Stimulated activated CD8-positive, alpha-beta memory T cell treated with anti-CD3 and anti-CD28 coated beads, Interleukin-7, amount 100 ng/mL, for 1 hour (primary cell): ENCODE measurements at regions not wholly inside any gene's neighbourhood (a gene's known extent, or its start where the extent isn't known, plus 50 kb on each side); places are given as distances from the start of the nearest gene placed in this dataset.
"Not testable (repeated sequence)": the region's sequence is repeated elsewhere in the genome, so short reads cannot be mapped to it uniquely, and the experiment has no call there.

Source experiments
- DNase-seq, 2 donors: peaks; one replicate each; pipeline ENCODE4 v3.0.0-alpha.2; 2020; ENCODE audit warnings: low read depth in 2 of 2

DNA sequence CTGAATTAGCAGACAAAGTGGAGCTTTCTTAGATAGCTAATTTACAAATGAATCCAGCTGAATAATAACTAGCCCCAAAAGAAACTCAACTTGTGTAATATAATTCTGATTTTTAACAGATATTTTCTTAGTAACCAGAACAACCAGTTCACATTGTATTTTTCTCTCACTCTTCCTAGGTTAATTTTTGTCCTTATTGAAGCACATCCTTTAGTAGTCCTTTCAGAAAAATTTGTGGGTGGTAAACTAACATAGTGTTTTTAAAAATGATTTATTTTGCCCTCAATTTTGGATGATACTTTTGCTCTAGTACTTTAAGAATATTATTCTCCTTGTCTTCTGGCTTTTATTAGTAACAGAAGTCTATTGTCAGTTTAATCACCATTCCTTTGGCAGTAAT lies 190.6 kb upstream of the SLC39A10 start:
- DNase-seq = no peak

DNA sequence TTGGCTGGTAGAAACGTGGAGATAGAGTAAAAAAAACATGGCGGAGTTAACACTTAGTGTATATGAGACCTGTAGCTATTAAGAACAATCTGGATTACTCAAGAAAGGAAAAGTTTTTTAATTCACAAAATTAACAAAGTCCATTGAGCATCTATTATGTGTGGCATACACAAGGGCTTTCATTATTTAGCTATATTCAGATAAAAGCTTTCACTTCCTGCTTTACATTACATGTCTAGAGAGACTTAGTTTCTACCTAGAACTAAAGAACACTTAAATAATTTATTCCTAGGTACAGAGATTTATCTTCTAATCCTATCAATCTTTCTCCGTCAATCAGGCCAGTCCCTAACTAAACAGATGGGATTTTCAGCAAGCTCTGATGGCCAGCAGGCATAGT lies 196.0 kb upstream of the SLC39A10 start:
- no peak for DNase-seq

DNA sequence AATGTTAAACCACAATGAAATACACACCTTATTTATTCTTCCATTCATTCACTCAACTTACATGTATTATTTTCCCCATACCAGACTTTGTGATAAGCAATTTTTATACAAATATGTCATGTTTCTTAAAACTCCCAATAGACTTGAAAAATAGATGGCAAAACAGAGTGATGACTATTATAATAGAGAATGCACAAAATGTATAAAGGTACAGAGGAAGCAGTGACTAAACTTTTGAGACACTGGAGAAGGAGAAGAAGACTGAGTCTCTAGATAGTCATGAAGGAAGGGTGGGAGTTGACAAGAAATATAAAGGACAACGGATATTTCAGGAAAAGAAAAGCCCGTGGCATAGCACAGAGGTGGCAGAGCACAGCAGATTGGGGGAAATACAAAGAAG lies 198.1 kb upstream of the SLC39A10 start:
- DNase-seq = no peak

DNA sequence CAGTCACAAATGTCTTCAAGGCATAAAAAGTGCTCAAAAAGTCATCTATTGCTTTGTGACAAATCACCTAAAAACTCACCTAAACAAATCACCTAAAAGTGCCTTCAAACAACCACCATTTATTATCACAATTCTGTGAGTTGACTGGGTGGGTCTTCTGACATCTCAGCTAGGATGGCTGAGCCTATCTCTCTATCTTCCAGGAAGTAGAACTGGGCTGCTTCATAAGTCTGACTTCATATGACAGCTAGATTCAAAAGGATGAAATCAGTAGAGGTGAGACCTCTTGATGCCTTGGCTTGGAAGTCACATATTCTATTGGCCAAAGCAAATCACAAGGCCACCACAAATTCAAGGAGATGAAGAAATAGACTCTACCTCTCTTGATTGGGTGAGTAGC lies 199.2 kb upstream of the SLC39A10 start:
- no peak for DNase-seq

DNA sequence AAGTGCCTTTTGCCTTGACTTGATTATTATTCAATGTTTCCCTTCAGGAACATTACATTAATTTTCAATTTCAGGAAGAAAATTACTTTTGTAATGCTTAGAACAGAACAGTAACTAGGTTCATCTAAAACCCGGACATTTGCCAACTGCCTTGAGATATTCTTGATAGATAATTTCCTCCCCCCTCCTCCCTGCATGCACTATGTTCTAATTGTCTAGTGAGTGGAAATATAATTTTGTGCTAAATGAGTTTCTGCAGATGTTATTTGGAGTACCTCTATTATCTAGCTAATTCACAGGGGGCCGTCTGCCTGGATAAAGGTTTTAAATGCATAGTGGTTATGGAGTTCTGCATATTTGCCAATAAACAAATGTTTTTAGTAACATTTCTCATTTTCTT lies 200.3 kb upstream of the SLC39A10 start:
- no peak for DNase-seq

DNA sequence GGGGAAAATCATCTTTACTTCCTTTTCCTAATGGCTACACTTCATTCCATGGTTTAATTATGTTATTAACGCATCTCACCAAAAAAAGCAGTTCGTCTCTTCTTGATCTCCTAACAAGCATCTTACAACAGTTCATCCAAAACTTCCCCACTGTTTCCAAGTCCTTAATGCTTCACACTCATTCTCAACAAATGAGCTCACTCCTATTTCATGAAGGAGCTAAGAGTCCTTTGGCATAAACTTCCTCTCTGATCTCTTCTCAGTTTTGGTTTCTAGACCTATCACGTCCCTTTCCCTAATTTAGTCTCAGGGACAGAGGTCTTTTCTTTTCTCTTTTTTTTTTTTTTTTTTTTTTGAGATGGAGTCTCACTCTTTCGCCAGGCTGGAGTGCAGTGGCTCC lies 205.9 kb upstream of the SLC39A10 start:
- no peak for DNase-seq

DNA sequence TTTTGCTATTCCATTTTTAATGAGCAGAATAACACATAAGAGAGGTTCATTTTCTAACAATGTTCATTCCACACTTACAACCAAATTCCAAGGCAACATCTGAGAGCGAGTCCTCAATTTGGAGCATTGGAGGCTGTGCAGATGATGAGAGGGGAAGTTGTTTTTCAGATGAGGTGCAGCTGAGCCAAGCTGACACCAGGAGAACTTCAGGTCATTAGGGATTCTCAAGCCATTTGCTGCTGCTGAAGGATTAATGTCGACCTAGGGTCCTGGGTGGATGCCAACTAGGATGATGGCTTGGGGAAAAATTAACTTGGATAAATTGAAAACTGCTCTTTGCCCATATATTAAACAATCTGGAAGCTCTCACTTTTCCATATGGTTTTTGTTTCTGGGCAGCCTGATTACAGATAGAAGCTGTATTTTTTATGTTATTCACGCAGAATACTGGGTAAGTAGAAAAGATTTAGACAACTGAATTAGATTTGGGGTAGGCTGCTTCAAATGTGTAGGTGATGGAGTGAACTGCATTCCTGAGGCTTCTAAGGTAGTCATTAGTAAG lies 206.4 kb upstream of the SLC39A10 start:
- DNase-seq = no peak

DNA sequence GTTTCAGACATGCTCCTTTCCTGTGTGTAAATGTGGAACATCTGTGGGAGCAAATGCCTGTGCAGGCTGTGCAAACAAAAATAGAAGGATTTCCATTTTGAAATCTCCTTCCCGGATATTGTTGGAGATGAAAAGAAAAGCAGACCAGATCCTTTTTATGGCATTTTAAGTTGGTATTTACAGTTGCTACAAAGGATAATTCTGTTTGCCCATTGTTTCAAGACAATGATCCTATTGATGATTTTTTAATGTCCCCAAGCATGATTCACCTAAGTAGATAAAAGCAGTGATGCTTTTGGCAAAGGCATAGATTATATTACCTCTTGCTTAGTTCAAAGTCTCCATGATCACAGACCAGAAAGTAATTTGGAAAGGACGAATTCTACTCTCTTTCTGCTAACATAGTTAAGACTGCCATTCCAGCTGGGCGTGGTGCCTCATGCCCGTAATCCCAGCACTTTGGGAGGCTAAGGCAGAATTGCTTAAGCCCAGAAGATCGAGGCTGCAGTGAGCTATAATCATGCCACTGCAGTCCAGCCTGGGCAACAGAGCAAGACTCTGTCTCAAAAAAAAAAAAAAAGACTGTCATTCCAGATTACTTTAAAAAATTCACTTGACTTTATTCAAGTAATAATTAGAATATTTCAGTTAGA lies 209.6 kb upstream of the SLC39A10 start:
- DNase-seq = no peak

DNA sequence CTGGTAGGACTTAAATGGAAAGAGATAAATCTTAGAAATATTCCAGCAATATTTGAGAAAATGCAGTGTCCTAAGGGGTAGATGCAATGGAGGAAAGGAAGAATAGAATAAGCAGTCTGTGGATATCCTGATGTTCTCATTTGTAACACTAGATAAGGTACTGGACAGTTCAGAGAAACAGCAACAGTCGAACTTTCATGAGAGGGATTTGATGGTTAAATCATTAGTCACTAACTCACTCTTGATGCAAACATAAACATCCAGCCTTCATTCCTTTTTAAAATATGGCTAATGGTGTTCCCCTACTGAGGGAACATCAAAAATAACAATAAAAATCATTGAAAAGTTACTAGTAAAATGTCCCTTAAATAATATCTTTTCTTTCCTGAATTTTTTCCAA lies 211.4 kb upstream of the SLC39A10 start:
- no peak for DNase-seq

DNA sequence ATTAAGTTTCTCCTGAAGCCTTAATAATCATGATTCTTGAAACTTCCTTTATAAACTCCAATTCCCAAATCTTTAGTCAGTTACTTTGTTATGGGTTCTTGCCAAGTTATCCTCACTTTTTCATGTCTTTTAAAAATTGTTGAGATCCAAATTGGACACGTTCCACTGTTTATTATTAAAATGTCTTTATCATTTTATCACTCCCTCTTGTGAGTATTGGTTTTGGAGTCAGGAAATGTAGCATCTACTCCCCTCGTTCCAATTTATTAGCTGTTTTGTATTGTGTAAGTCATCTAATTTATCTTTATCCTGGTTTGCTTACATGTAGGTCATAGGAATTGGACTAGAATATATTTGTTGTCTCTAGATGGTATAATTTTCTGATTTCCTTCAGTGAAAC lies 213.1 kb upstream of the SLC39A10 start:
- DNase-seq = no peak

DNA sequence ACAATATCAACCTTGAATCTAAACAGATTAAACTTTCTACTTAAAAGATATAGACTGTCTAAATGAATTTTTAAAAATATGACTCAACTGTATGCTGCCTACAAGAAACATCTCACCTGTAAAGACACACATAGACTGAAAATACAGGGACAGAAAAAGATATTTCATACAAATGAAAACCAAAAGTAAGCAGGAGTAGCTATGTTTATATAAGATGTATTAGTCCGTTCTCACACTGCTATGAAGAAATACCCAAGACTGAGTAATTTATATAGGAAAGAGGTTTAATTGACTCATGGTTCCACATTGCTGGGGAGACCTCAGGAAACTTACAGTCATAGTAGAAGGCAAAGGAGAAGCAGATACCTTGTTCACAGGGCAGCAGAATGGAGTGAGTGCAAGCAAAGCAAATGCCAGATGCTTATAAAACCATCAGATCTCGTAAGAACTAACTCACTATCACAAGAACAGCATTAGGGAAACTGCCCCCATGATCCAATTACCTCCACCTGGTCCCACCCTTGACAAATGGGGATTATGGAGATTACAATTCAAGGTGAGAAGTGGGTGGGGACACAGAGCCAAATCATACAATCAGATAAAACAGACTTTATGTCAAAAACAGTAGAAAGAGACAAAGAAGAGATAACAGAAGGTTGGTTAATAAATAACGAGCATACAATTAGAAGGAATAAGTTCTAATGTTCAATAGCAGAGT lies 214.4 kb upstream of the SLC39A10 start:
- DNase-seq = no peak

DNA sequence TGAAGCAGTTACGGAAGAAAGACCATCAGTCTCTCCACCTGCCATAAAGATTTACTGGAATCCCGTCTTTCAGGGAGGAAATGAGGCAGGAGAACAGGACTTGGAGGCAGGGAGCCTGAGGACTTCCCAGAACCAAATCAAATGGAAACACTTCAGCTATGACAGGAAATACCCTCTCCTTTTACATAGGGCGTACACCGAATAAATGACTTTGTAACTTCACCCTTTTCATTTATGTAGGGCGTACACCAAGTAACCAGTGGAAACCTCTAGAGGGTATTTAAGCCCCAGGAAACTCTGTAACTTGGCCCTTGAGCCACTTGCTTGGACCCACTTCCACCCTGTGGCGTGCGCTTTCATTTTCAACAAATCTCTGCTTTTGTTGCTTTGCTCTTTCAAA lies 218.3 kb upstream of the SLC39A10 start:
- DNase-seq = no peak

DNA sequence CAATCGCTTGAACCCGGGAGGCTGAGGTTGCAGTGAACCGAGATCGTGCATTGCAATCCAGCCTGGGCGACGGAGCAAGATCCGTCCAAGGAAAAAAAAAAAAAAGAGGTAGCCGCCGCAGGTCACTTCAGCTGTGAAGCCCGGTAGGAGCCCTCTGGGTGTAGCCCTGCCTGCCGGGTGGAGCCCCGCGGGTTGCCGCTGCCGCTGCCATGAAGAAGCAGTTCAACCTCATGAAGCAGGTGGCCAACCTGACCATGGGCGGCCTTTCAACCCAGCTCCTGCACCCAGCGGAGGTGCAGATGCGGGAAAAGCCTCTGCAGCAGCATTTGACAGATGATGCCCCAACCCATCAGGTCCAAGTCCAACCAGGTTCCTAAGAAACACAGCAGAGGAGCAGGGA lies 219.5 kb upstream of the SLC39A10 start:
- DNase-seq = no peak

DNA sequence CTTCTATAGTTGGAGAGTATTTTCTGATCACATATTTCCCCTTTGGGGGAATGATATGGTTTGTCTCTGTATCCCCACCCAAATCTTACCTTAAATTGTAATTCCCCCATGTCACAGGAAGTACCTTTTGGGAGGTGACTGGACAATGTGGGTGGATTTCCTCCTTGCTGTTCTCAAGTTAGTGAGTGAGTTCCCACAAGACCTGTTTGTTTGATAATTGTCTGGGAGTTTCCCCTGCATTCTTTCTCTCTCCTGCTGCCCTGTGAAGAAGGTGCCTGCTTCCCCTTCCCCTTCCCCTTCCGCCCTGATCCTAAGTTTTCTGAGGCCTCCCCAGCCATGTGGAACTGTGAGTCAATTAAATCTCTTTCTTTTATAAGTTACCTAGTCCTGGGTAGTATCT lies 222.7 kb upstream of the SLC39A10 start:
- no peak for DNase-seq

DNA sequence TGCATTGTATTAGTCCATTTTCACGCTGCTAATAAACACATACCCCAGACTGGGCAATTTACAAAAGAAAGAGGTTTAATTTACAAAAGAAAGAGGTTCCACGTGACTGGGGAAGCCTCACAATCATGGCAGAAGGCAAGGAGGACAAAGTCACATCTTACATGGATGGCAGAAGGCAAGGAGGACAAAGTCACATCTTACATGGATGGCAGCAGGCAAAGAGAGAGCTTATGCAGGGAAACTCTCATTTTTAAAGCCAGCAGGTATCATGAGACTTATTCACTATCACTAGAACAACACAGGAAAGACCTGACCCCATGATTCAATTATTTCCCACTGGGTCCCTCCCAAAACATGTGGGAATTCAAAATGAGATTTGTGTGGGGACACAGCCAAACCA lies 223.3 kb upstream of the SLC39A10 start:
- not testable (repeated sequence) for DNase-seq

DNA sequence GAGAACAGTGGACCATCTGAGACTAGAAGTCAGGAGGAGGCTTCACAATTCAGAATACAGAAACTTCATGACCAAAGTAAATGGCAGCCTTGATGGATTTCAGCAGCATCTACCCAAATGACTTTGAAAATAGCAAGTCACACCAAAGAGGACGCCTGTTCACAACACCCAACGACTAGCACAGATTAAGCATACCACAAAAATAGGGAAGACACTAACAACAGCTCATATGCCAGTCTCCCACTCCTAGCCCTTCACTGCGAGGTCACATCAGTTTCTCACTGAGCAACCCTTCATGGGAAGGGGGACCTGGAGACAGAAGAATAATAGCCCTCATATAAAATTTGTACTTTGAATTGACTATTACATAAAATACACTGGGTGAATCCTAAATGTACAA lies 228.4 kb upstream of the SLC39A10 start:
- DNase-seq = no peak

DNA sequence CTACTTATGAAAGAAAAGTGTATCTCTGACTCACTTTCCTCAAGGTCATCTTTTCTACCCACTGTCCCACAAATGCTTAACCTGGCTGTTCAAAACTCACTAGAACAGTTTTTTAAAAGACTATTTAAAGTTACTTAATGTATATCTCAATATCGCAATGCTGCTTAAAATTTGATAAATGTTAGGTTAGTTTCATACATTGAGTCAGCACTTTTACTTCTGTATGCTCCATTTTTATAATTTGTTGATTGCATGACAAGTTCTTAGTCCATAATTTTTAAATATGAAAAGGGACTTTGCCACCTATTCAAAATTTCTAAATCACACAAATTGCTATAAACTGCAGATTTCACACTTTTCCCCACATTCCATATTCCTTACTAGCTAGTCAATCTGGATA lies 231.7 kb upstream of the SLC39A10 start:
- no peak for DNase-seq

DNA sequence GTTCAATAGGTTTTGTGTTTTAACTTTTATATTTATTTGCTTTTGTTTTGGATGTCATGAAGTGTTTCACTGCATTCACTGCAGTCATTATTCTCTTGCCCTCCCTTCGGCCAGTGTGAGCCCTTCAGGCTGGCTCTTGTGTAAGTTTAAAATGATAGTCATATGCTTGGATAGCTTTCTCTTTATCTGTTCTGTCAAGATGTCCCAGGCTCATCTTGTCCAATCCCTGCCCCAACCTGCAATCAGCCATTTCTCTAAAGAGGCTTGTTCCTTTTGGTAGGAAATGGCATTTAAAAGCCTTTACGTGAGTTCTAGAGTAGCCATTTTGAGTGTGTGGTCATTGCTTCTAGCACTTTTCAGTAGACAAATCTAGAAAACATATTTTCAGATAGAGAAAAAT lies 238.0 kb upstream of the SLC39A10 start:
- no peak for DNase-seq

DNA sequence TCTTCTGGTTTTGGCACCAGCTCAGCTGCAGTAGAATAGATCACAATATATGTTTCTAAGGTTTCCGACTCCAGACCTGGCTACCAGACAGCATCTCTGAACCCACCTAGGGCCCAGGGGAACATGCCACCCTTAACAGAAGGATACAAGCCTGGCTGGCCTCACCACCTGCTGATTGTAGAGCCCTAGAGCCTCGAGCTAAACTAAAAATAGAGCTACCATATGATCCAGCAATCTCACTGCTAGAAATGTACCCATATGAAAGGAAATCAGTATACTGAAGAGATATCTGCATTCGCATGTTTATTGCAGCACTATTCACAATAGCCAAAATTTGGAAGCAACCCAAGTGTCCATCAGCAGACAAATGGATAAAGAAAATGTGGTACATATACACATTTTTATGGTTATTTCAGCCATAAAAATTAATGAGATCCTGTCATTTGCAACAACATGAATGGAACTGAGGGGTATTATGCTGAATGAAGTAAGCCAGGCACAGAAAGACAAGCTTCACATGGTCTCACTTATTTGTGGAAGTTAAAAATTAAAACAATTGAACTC lies 242.4 kb upstream of the SLC39A10 start:
- DNase-seq = no peak

DNA sequence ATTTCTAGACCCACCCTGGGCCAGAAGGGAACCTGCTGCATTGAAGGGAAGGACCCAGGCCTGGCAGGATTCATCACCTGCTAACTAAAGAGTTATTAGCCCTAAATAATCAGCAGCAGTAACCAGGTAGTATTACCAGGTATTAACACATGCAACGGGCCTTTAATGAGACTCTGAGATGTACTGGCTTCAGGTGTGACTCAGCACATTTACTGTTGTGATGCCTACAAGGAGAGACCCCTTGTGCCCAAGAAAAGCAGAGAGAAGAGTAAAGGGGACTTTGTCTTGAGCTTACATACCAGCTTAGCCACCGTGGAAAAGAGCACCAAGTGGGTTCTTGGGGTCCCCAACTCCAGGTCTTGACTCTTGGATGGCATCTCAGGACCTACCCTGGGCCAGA lies 243.1 kb upstream of the SLC39A10 start:
- no peak for DNase-seq

DNA sequence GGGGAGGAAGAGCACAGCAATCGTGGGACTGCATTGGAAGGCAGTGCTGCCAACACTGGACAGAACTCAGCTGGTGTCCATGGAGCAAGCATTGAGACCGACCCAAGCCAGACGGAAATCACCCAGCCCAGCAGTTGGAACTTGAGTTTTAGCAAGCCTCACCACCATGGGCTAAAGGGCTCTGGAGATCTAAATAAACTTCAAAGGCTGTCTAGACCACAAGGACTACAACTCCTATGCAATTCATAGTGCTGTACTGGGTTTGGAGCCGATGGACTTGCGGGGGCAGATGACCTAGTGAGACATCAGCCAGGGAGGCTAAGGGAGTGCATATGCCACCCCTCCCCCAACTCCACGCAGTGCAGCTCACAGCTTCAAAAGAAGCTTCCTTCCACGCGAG lies 243.6 kb upstream of the SLC39A10 start:
- DNase-seq = no peak

DNA sequence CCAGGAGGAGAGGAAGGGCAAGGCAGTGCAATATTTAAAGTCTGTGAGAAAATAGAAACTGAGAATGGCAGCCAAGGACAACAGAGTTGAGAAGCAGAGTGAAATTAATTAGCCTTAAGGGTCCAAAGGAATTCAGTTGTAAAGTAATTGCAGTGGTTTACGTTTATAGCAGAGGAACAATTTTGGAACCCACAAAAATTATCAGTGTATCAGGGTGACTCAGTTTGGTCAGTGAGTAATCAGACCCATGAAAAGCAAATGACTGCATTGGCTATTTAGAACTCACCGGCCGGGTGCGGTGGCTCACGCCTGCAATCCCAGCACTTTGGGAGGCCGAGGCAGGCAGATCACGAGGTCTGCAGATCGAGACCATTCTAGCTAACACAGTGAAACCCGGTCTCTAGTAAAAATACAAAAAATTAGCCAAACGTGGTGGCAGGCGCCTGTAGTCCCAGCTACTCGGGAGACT lies 245.8 kb upstream of the SLC39A10 start:
- no peak for DNase-seq

DNA sequence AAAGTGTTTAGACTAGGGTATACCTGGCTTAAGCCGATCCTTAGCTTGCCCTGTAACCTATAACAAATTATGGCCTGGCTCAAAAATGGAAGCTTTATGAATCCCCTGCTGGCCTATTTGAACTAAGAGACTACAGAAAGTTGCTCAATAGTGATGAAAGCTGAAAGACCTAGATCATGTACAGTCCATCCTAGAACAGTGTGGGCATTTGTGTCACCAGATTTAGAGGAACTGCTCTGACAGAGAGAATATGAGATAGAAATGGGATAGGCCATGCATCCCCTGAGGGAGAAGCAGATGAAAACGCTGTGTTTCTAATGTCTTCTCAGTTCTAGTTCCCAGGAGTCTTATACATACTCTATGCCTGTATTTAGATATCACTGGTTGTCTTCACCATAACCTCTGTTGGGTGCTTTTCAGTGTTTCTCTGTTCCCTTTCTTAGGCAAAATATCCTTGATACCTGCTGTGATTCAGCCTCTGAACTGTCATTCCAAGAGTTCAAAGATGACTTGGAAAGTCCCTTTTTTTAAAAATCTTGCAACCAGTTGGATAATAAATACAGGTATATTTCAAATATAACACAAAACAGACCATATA lies 246.9 kb upstream of the SLC39A10 start:
- DNase-seq = no peak
